Naive thymus-derived CD8-positive, alpha-beta T cell (primary cell): ENCODE measurements at regions not wholly inside any gene's neighbourhood (a gene's known extent, or its start where the extent isn't known, plus 50 kb on each side); places are given as distances from the start of the nearest gene placed in this dataset.
"Not testable (repeated sequence)": the region's sequence is repeated elsewhere in the genome, so short reads cannot be mapped to it uniquely, and the experiment has no call there.

Experiments
- ATAC-seq, 2 donors: fragments of 150-1000 bp; cut with Tn5 transposase in 1 of 2; sonication (Bioruptor Pico), chemical (Tn5 transposase) in 1 of 2; 1 replicate in 1 of 2; 2 replicates in 1 of 2; pipeline ENCODE4 v1.10.0; 2021; ENCODE audit warnings: mild to moderate bottlenecking in 2 of 2, moderate library complexity in 2 of 2
- POLR2A ChIA-PET: fragments of 350-600 bp; sonication (Branson Sonifier 250); formaldehyde crosslinking; loops from one replicate; lab custom pipeline; 2021; ENCODE audit warnings: antibody characterized with exemption; lab: Charles Lee
- DNase-seq, 10 donors: peaks; one replicate each; pipeline versions ENCODE4 v3.0.0 to v3.0.0-alpha.2; 2020 to 2022
- H3K27ac Mint-ChIP-seq, 10 donors: one replicate each; pipeline ENCODE4 v1.8.0; 2020 to 2022; ENCODE audit warnings: mild to moderate bottlenecking in 10 of 10, mixed read lengths in 10 of 10, moderate library complexity in 4 of 10, inconsistent platforms in 1 of 10
- H3K27me3 Mint-ChIP-seq, 5 donors: one replicate each; pipeline ENCODE4 v1.8.0; 2021 to 2022; ENCODE audit warnings: mixed read lengths in 5 of 5
- H3K36me3 Mint-ChIP-seq, 3 donors: one replicate each; pipeline ENCODE4 v1.8.0; 2020 to 2022; ENCODE audit warnings: mixed read lengths in 3 of 3, mild to moderate bottlenecking in 2 of 3, inconsistent platforms in 1 of 3
- H3K4me1 Mint-ChIP-seq, 4 donors: one replicate each; pipeline ENCODE4 v1.8.0; 2021 to 2022; ENCODE audit warnings: mixed read lengths in 4 of 4
- H3K4me3 Mint-ChIP-seq, 10 donors: one replicate each; pipeline ENCODE4 v1.8.0; 2020 to 2022; ENCODE audit warnings: mild to moderate bottlenecking in 10 of 10, mixed read lengths in 10 of 10, moderate library complexity in 6 of 10, inconsistent platforms in 1 of 10
- H3K9me3 Mint-ChIP-seq, 9 donors: one replicate each; pipeline ENCODE4 v1.8.0; 2020 to 2022; ENCODE audit warnings: mixed read lengths in 9 of 9, mild to moderate bottlenecking in 3 of 9, inconsistent platforms in 1 of 9, moderate library complexity in 1 of 9

DNA sequence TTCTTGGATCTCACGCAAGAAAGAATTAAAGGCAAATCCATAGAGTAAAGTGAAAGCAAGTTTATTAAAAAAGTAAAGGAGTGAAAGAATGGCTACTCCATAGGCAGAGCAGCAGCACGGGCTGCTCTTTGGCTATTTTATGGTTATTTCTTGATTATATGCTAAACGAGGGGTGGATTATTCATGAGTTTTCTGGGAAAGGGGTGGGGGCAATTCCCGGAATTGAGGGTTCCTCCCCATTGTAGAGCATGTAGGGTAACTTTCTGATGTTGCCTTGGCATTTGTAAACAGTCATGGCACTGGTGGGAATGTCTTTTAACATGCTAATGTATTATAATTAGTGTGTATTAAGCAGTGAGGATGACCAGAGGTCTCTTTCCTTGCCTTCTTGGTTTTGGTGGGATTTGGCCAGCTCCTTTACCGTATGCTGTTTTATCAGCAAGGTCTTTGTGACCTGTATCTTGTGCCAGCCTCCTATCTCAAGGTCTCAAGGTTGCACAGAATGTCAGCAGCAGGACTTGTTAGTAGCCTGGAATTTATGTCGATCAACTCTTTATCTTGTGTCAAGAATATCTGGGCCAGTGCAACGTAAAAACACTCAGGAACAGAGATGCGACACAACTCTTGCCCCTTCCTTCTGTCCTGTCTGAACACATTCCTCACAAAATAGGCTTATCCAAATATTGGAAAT, 931.4 kb downstream of the QKI start:
- no peaks in the 10 kb centered on the region for H3K4me1 Mint-ChIP-seq
- ATAC-seq: no peak
- peaks cover 0 to 32% (median 2%) of the 10 kb centered on the region in 9 donors for H3K9me3 Mint-ChIP-seq
- H3K27ac Mint-ChIP-seq: no peak overlapping the region
- H3K4me3 Mint-ChIP-seq: no peak overlapping the region
- H3K27me3 Mint-ChIP-seq: no peaks in the 10 kb centered on the region
- DNase-seq: no peak
- POLR2A ChIA-PET: no interaction called here
- no peaks in the 10 kb centered on the region for H3K36me3 Mint-ChIP-seq

GRCh38 chr6:164345327-164345726, 930.8 kb downstream of the QKI start:
- peaks cover 0 to 32% (median 2%) of the 10 kb centered on the region in 9 donors for H3K9me3 Mint-ChIP-seq
- H3K4me1 Mint-ChIP-seq: no peaks in the 10 kb centered on the region
- no peaks in the 10 kb centered on the region for H3K36me3 Mint-ChIP-seq
- DNase-seq (no peak), ATAC-seq (no peak)
- H3K27me3 Mint-ChIP-seq: no peaks in the 10 kb centered on the region
- no peak overlapping the region for H3K4me3 Mint-ChIP-seq
- POLR2A ChIA-PET: no interaction called here
- H3K27ac Mint-ChIP-seq: no peak overlapping the region

- ATAC-seq: no peak
- no peaks in the 10 kb centered on the region for H3K36me3 Mint-ChIP-seq
- H3K27me3 Mint-ChIP-seq: no peaks in the 10 kb centered on the region
- H3K4me3 Mint-ChIP-seq: no peak overlapping the region
- POLR2A ChIA-PET: no interaction called here
- no peaks in the 10 kb centered on the region for H3K4me1 Mint-ChIP-seq
- peaks cover 0 to 32% (median 2%) of the 10 kb centered on the region in 9 donors for H3K9me3 Mint-ChIP-seq
- no peak for DNase-seq
- no peak overlapping the region for H3K27ac Mint-ChIP-seq
Observed at GRCh38 chr6:164344801-164345291, 930.3 kb downstream of the QKI start.

GRCh38 chr6:164339442-164339841, 924.9 kb downstream of the QKI start:
- H3K4me1 Mint-ChIP-seq, H3K4me3 Mint-ChIP-seq, ATAC-seq, H3K36me3 Mint-ChIP-seq, H3K27ac Mint-ChIP-seq, DNase-seq, POLR2A ChIA-PET, H3K27me3 Mint-ChIP-seq: not testable (repeated sequence)
- peaks cover 0 to 20% (median 0%) of the 10 kb centered on the region in 9 donors for H3K9me3 Mint-ChIP-seq

GRCh38 chr6:164337925-164338397, 923.4 kb downstream of the QKI start:
- H3K4me1 Mint-ChIP-seq: no peaks in the 10 kb centered on the region
- peaks cover 0 to 11% (median 0%) of the 10 kb centered on the region in 9 donors for H3K9me3 Mint-ChIP-seq
- H3K36me3 Mint-ChIP-seq: no peaks in the 10 kb centered on the region
- no peaks in the 10 kb centered on the region for H3K27me3 Mint-ChIP-seq
- DNase-seq: no peak
- H3K27ac Mint-ChIP-seq: no peak overlapping the region
- no peak for ATAC-seq
- H3K4me3 Mint-ChIP-seq: no peak overlapping the region
- POLR2A ChIA-PET: no interaction called here

- no peak for DNase-seq
- H3K27me3 Mint-ChIP-seq: no peaks in the 10 kb centered on the region
- peaks cover 0 to 4% (median 0%) of the 10 kb centered on the region in 9 donors for H3K9me3 Mint-ChIP-seq
- H3K27ac Mint-ChIP-seq: no peak overlapping the region
- POLR2A ChIA-PET: no interaction called here
- H3K4me1 Mint-ChIP-seq: no peaks in the 10 kb centered on the region
- ATAC-seq: no peak
- no peaks in the 10 kb centered on the region for H3K36me3 Mint-ChIP-seq
- no peak overlapping the region for H3K4me3 Mint-ChIP-seq
Observed at GRCh38 chr6:164337024-164337924, 922.8 kb downstream of the QKI start.

- ATAC-seq (no peak), DNase-seq (no peak)
- Mint-ChIP-seq H3K4me1 (no peaks in the 10 kb centered on the region), H3K27ac (no peak overlapping the region), H3K36me3 (no peaks in the 10 kb centered on the region), H3K27me3 (no peaks in the 10 kb centered on the region), H3K4me3 (no peak overlapping the region), H3K9me3 (peaks cover 0 to 2% (median 0%) of the 10 kb centered on the region in 9 donors)
- POLR2A ChIA-PET: no interaction called here
Observed at GRCh38 chr6:164336455-164336854, 921.9 kb downstream of the QKI start.

DNA sequence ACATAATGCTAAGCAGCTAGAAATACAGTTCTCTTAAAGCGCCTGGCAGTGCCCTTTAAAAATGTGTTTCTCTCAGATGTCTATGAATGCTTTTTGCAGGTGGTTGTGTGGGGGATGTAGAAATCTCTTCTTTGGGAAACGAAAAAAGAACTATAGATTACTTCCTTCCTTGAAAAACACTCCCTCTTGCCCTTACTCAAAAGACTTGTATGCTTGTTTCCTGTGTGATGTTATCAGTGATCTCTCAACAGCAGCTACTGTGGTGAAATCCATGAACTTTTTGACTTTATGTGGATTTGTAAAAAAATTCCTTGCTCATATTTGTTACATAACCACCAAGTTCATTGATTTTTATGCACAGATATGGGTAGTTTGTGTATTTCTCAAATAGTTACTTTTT, 916.5 kb downstream of the QKI start:
- Mint-ChIP-seq H3K4me1 (no peaks in the 10 kb centered on the region), H3K27me3 (no peaks in the 10 kb centered on the region), H3K36me3 (no peaks in the 10 kb centered on the region), H3K27ac (no peak overlapping the region), H3K4me3 (no peak overlapping the region), H3K9me3 (peaks cover 0 to 8% (median 0%) of the 10 kb centered on the region in 9 donors)
- DNase-seq: no peak
- POLR2A ChIA-PET: no interaction called here
- ATAC-seq: no peak

- no peak for DNase-seq
- POLR2A ChIA-PET: no interaction called here
- ATAC-seq: no peak
- Mint-ChIP-seq H3K27me3 (no peaks in the 10 kb centered on the region), H3K27ac (no peak overlapping the region), H3K4me3 (no peak overlapping the region), H3K4me1 (no peaks in the 10 kb centered on the region), H3K36me3 (peaks cover 0 to 6% (median 0%) of the 10 kb centered on the region in 3 donors), H3K9me3 (peaks cover 0 to 15% (median 6%) of the 10 kb centered on the region in 9 donors)
Observed at GRCh38 chr6:164325168-164325567, 910.6 kb downstream of the QKI start.

DNA sequence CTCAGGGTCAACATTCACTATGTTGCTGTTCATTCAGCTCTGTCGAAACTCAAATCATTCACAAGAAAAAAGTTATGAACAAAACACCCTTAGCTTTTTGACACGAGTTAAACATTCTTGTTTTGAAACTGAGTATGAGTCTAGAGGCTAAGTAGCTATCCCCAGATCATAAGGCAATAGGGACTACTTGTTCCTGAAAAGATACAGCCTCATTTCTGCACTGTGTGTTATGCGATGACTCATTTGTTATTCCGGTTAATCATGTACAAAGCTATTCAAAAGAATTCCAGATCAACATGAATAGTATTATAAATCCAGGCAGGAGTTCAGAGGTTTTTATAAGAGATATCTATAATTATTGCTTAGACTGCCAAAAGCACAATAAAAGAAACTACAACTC, 908.0 kb downstream of the QKI start:
- DNase-seq (no peak), ATAC-seq (no peak)
- no peak overlapping the region for H3K27ac Mint-ChIP-seq
- H3K9me3 Mint-ChIP-seq: peaks cover 0 to 20% (median 11%) of the 10 kb centered on the region in 9 donors
- H3K4me1 Mint-ChIP-seq: no peaks in the 10 kb centered on the region
- H3K36me3 Mint-ChIP-seq: peaks cover 0 to 6% (median 0%) of the 10 kb centered on the region in 3 donors
- POLR2A ChIA-PET: no interaction called here
- no peak overlapping the region for H3K4me3 Mint-ChIP-seq
- no peaks in the 10 kb centered on the region for H3K27me3 Mint-ChIP-seq

- H3K27me3 Mint-ChIP-seq: no peaks in the 10 kb centered on the region
- peaks cover 0 to 20% (median 8%) of the 10 kb centered on the region in 9 donors for H3K9me3 Mint-ChIP-seq
- no peak for DNase-seq
- POLR2A ChIA-PET: no interaction called here
- H3K27ac Mint-ChIP-seq: no peak overlapping the region
- no peaks in the 10 kb centered on the region for H3K4me1 Mint-ChIP-seq
- no peak overlapping the region for H3K4me3 Mint-ChIP-seq
- ATAC-seq: no peak
- H3K36me3 Mint-ChIP-seq: peaks cover 0 to 6% (median 0%) of the 10 kb centered on the region in 3 donors
Observed at GRCh38 chr6:164321297-164321696, 906.8 kb downstream of the QKI start.

DNA sequence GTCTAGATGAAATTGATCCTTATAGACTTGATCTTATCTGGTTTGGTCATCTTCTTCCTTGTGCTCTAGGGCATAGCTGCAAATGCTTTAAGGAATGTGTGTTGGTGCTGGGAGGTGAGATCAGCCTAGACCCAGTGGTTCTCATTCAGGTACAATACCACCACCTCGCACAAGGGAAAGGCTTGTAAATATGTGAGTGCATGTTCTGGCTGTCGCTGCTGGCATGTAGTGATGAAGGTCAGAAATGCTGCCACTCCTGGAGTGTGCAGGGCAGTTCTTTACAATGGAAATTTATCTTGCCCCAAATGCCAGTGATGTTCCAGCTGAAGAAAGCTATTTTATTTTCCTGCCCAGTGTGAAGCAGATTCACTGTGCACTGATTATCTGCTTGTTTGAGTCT, 900.9 kb downstream of the QKI start:
- ATAC-seq: no peak
- Mint-ChIP-seq H3K9me3 (peaks cover 0 to 12% (median 1%) of the 10 kb centered on the region in 9 donors), H3K27ac (no peak overlapping the region), H3K4me3 (no peak overlapping the region), H3K36me3 (no peaks in the 10 kb centered on the region), H3K27me3 (no peaks in the 10 kb centered on the region), H3K4me1 (no peaks in the 10 kb centered on the region)
- POLR2A ChIA-PET: interaction anchor here (0.6 kb wide), 1 partner anchor 230 kb away, joined by 3 read pairs; no protein-coding TSS in a partner anchor
- DNase-seq: no peak

DNA sequence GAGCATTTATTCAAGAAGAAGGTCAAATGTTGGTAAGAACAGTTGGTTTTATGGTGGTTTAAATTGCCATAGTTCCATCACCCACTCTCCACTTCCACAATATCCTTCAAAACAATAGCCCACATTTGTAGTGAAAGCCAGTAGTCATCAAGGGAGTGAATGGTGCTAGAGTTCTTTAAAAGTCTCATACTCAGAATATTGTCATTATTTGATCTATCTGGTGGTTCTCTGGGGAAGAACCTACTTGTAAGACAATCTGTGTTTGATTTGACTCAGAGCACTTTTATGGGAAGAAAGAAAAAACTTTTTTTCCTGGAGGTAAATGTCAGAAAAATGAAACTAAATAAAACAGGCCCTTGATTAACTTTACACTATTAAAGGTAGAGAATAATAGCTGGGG, 893.8 kb downstream of the QKI start:
- H3K27ac Mint-ChIP-seq: no peak overlapping the region
- no peaks in the 10 kb centered on the region for H3K4me1 Mint-ChIP-seq
- H3K27me3 Mint-ChIP-seq: no peaks in the 10 kb centered on the region
- H3K36me3 Mint-ChIP-seq: no peaks in the 10 kb centered on the region
- H3K9me3 Mint-ChIP-seq: peaks cover 0 to 24% (median 4%) of the 10 kb centered on the region in 9 donors
- no peak overlapping the region for H3K4me3 Mint-ChIP-seq
- POLR2A ChIA-PET: no interaction called here
- DNase-seq (no peak), ATAC-seq (no peak)
